GM23338 (cell line): ENCODE measurements at regions not wholly inside any gene's neighbourhood (a gene's known extent, or its start where the extent isn't known, plus 50 kb on each side); places are given as distances from the start of the nearest gene placed in this dataset.

Experiments
- ATAC-seq: fragments of 200-7000 bp; cut with Tn5 transposase; 3 replicates; pipeline ENCODE4 v1.9.1; 2020
- DNase-seq: peaks from one replicate; pipeline ENCODE4 v3.0.0-alpha.2; 2015; ENCODE audit warnings: low spot score
- H2AFZ ChIP-seq: fragments of 200-600 bp; sonication (generic); 2 replicates; pipeline ENCODE4 v1.8.0; 2016; ENCODE audit warnings: antibody characterized with exemption, mild to moderate bottlenecking, moderate library complexity
- H3F3A ChIP-seq: fragments of 200-600 bp; sonication (generic); replicated peaks from 2 replicates; pipeline ENCODE4 v1.8.0; 2017; ENCODE audit warnings: antibody characterized with exemption, mixed run types, low read depth
- H3K27ac ChIP-seq: fragments of 200-600 bp; sonication (generic); 2 replicates; pipeline ENCODE4 v1.6.1; 2016; ENCODE audit warnings: low read depth
- H3K27me3 ChIP-seq: fragments of 200-600 bp; sonication (generic); 2 replicates; pipeline ENCODE4 v1.8.0; 2016; ENCODE audit warnings: mild to moderate bottlenecking, mixed run types, moderate library complexity; ENCODE audit not compliant: insufficient read depth
- H3K36me3 ChIP-seq: fragments of 200-600 bp; sonication (generic); 2 replicates; pipeline ENCODE4 v1.8.0; 2016; ENCODE audit warnings: mild to moderate bottlenecking; ENCODE audit not compliant: insufficient read depth
- H3K4me1 ChIP-seq: fragments of 200-600 bp; sonication (generic); 2 replicates; pipeline ENCODE4 v1.8.0; 2016; ENCODE audit warnings: mild to moderate bottlenecking, moderate library complexity; ENCODE audit not compliant: insufficient read depth
- H3K4me2 ChIP-seq: fragments of 200-600 bp; sonication (generic); 2 replicates; pipeline ENCODE4 v1.7.1; 2017; ENCODE audit warnings: mixed run types
- H3K4me3 ChIP-seq: fragments of 200-600 bp; sonication (generic); 2 replicates; pipeline ENCODE4 v1.6.1; 2016; ENCODE audit warnings: mixed run types
- H3K79me2 ChIP-seq: fragments of 200-600 bp; sonication (generic); replicated peaks from 2 replicates; pipeline ENCODE4 v1.8.0; 2017; ENCODE audit warnings: mild to moderate bottlenecking; ENCODE audit not compliant: insufficient read depth
- H3K9me2 ChIP-seq: fragments of 200-600 bp; sonication (generic); 2 replicates; pipeline ENCODE4 v1.8.0; 2017; ENCODE audit not compliant: insufficient read depth
- H4K20me1 ChIP-seq: fragments of 200-600 bp; sonication (generic); replicated peaks from 2 replicates; pipeline ENCODE4 v1.8.0; 2017; ENCODE audit warnings: mild to moderate bottlenecking; ENCODE audit not compliant: insufficient read depth
- H3K27ac Mint-ChIP-seq: 2 replicates; pipeline ENCODE4 v1.8.0; 2020; ENCODE audit warnings: inconsistent platforms, mild to moderate bottlenecking, moderate library complexity, mixed read lengths
- H3K27me3 Mint-ChIP-seq: 3 replicates; pipeline ENCODE4 v1.8.0; 2022; ENCODE audit warnings: low read depth, mild to moderate bottlenecking, moderate library complexity, mixed read lengths, inconsistent platforms; ENCODE audit not compliant: insufficient read depth, poor library complexity
- H3K36me3 Mint-ChIP-seq: 3 replicates; pipeline ENCODE4 v1.8.0; 2021; ENCODE audit warnings: low read depth, mild to moderate bottlenecking, inconsistent platforms, moderate library complexity, mixed read lengths
- H3K4me1 Mint-ChIP-seq: 3 replicates; pipeline ENCODE4 v1.8.0; 2020; ENCODE audit warnings: mild to moderate bottlenecking, inconsistent platforms, mixed read lengths
- H3K4me3 Mint-ChIP-seq: 3 replicates; pipeline ENCODE4 v1.8.0; 2021; ENCODE audit warnings: moderate library complexity, mild to moderate bottlenecking, inconsistent platforms, mixed read lengths
- H3K9me3 Mint-ChIP-seq: 3 replicates; pipeline ENCODE4 v1.8.0; 2020; ENCODE audit warnings: moderate library complexity, mild to moderate bottlenecking, inconsistent platforms, mixed read lengths
- CREB1 ChIP-seq: fragments of 250-450 bp; sonication (Bioruptor Pico); IDR thresholded peaks from 2 replicates; pipeline ENCODE4 v1.5.0; 2020; ENCODE audit warnings: low read depth, mild to moderate bottlenecking, moderate library complexity
- ETS1 ChIP-seq: IDR thresholded peaks from 2 replicates; pipeline ENCODE4 v1.6.1; 2016; ENCODE audit warnings: antibody characterized with exemption
- EZH2 ChIP-seq: fragments of 200-600 bp; sonication (generic); IDR thresholded peaks from one replicate; pipeline ENCODE4 v1.8.0; 2017; ENCODE audit warnings: antibody characterized with exemption, mild to moderate bottlenecking, low read depth; ENCODE audit not compliant: unreplicated experiment
- EZH2phosphoT487 ChIP-seq: fragments of 200-600 bp; sonication (generic); IDR thresholded peaks from one replicate; pipeline ENCODE4 v1.8.1; 2018; ENCODE audit warnings: antibody characterized with exemption; ENCODE audit not compliant: unreplicated experiment
- JUNB ChIP-seq: IDR thresholded peaks from one replicate; pipeline ENCODE4 v1.6.1; 2016; ENCODE audit warnings: antibody characterized with exemption; ENCODE audit not compliant: unreplicated experiment
- POLR2AphosphoS5 ChIP-seq: IDR thresholded peaks from 2 replicates; pipeline ENCODE4 v1.6.1; 2016; ENCODE audit warnings: antibody characterized with exemption, low read depth
- STAT1 ChIP-seq: IDR thresholded peaks from one replicate; pipeline ENCODE4 v1.6.1; 2016; ENCODE audit warnings: antibody characterized with exemption; ENCODE audit not compliant: unreplicated experiment
- TF ChIP-seq, protein P1 (sequence below), 2 experiments: fragments of 200-600 bp in 1 of 2; sonication (generic) in 1 of 2; conservative IDR thresholded peaks; 2 replicates each; pipeline versions ENCODE4 v1.5.1 to v1.6.1; 2016 to 2017; ENCODE audit warnings: antibody characterized with exemption in 2 of 2, low read depth in 2 of 2, mild to moderate bottlenecking in 2 of 2, moderate library complexity in 1 of 2
- TF ChIP-seq, protein P2 (sequence below): IDR thresholded peaks from one replicate; pipeline ENCODE4 v1.6.1; 2018; ENCODE audit warnings: antibody characterized with exemption; ENCODE audit not compliant: unreplicated experiment

- Mint-ChIP-seq H3K4me1 (peaks cover 6% of the 10 kb centered on the region), H3K27ac (no peak overlapping the region)
Observed at GRCh38 chr2:19503915-19504314, 145.5 kb upstream of the OSR1 start.

DNA sequence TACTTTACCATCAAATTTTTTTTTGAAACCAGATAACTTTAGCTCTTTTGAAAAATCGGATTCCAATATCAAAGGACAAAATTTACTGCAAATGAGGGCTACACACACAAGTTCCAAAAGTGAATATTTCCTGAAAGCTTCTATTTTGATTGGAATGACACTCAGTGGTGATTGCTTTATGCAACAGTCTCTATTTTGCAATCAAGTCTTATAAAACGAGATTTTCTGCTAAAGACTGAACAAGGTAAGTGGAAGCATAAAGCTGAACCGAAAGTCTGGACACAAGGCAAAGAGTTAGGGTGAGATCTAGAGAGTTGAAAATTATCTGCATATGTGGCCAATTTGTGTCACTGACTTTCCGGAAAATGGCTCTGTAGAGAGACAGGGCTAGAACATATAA lies 145.0 kb upstream of the OSR1 start:
- no peak overlapping the region for H3K4me3 Mint-ChIP-seq
- no peaks in the 10 kb centered on the region for H3K27me3 Mint-ChIP-seq
- no peaks in the 10 kb centered on the region for H3K27me3 ChIP-seq
- H3K36me3 Mint-ChIP-seq, result no peaks in the 10 kb centered on the region
- H3K4me3 ChIP-seq, result no peak overlapping the region
- no peaks in the 10 kb centered on the region for H4K20me1 ChIP-seq
- no peak overlapping the region for H3K27ac Mint-ChIP-seq
- ATAC-seq, result no peak
- no peaks in the 10 kb centered on the region for H3F3A ChIP-seq
- no peaks in the 10 kb centered on the region for H3K9me3 Mint-ChIP-seq
- peaks cover 6% of the 10 kb centered on the region for H3K4me1 Mint-ChIP-seq
- no peak overlapping the region for H2AFZ ChIP-seq
- no peak overlapping the region for H3K4me2 ChIP-seq
- H3K4me1 ChIP-seq, result no peaks in the 10 kb centered on the region
- no peaks in the 10 kb centered on the region for H3K79me2 ChIP-seq
- peaks cover 8% of the 10 kb centered on the region for H3K9me2 ChIP-seq
- H3K36me3 ChIP-seq, result no peaks in the 10 kb centered on the region
- no peak overlapping the region for H3K27ac ChIP-seq
- no peak for DNase-seq
- TF ChIP-seq JUNB (no peak), EZH2 (no peak), EZH2phosphoT487 (no peak), ETS1 (no peak), STAT1 (no peak)
- TF ChIP-seq, protein P1, sequence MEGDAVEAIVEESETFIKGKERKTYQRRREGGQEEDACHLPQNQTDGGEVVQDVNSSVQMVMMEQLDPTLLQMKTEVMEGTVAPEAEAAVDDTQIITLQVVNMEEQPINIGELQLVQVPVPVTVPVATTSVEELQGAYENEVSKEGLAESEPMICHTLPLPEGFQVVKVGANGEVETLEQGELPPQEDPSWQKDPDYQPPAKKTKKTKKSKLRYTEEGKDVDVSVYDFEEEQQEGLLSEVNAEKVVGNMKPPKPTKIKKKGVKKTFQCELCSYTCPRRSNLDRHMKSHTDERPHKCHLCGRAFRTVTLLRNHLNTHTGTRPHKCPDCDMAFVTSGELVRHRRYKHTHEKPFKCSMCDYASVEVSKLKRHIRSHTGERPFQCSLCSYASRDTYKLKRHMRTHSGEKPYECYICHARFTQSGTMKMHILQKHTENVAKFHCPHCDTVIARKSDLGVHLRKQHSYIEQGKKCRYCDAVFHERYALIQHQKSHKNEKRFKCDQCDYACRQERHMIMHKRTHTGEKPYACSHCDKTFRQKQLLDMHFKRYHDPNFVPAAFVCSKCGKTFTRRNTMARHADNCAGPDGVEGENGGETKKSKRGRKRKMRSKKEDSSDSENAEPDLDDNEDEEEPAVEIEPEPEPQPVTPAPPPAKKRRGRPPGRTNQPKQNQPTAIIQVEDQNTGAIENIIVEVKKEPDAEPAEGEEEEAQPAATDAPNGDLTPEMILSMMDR (conservative IDR thresholded peaks at IDR 0.05; ENCODE audit: low read depth in 2 of 2), result no peak
- TF ChIP-seq, protein P2, sequence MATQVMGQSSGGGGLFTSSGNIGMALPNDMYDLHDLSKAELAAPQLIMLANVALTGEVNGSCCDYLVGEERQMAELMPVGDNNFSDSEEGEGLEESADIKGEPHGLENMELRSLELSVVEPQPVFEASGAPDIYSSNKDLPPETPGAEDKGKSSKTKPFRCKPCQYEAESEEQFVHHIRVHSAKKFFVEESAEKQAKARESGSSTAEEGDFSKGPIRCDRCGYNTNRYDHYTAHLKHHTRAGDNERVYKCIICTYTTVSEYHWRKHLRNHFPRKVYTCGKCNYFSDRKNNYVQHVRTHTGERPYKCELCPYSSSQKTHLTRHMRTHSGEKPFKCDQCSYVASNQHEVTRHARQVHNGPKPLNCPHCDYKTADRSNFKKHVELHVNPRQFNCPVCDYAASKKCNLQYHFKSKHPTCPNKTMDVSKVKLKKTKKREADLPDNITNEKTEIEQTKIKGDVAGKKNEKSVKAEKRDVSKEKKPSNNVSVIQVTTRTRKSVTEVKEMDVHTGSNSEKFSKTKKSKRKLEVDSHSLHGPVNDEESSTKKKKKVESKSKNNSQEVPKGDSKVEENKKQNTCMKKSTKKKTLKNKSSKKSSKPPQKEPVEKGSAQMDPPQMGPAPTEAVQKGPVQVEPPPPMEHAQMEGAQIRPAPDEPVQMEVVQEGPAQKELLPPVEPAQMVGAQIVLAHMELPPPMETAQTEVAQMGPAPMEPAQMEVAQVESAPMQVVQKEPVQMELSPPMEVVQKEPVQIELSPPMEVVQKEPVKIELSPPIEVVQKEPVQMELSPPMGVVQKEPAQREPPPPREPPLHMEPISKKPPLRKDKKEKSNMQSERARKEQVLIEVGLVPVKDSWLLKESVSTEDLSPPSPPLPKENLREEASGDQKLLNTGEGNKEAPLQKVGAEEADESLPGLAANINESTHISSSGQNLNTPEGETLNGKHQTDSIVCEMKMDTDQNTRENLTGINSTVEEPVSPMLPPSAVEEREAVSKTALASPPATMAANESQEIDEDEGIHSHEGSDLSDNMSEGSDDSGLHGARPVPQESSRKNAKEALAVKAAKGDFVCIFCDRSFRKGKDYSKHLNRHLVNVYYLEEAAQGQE, result no peak

More at GRCh38 chr2:19503915-19504314, 145.5 kb upstream of the OSR1 start:
- no peaks in the 10 kb centered on the region for H3K36me3 ChIP-seq
- Mint-ChIP-seq H3K9me3 (no peaks in the 10 kb centered on the region), H3K27me3 (no peaks in the 10 kb centered on the region), H3K4me3 (no peak overlapping the region), H3K36me3 (no peaks in the 10 kb centered on the region)
- no peak overlapping the region for H3K27ac ChIP-seq
- no peak overlapping the region for H3K4me3 ChIP-seq
- no peaks in the 10 kb centered on the region for H4K20me1 ChIP-seq
- ATAC-seq, result no peak
- H2AFZ ChIP-seq, result no peak overlapping the region
- DNase-seq, result no peak
- H3K79me2 ChIP-seq, result no peaks in the 10 kb centered on the region
- H3K4me1 ChIP-seq, result no peaks in the 10 kb centered on the region
- H3K27me3 ChIP-seq, result no peaks in the 10 kb centered on the region
- H3F3A ChIP-seq, result no peaks in the 10 kb centered on the region
- H3K4me2 ChIP-seq, result no peak overlapping the region
- peaks cover 8% of the 10 kb centered on the region for H3K9me2 ChIP-seq
- TF ChIP-seq, protein P1 (conservative IDR thresholded peaks at IDR 0.05; ENCODE audit: low read depth in 2 of 2), result no peak
- TF ChIP-seq POLR2AphosphoS5 (no peak), EZH2phosphoT487 (no peak), JUNB (no peak), STAT1 (no peak), CREB1 (CRISPR knock-in tag) (no peak)
- TF ChIP-seq, protein P2, result no peak
